ENCODE measurements at regions not wholly inside any gene's neighbourhood (a gene's known extent, or its start where the extent isn't known, plus 50 kb on each side); places are given as distances from the start of the nearest gene placed in this dataset.

DNA sequence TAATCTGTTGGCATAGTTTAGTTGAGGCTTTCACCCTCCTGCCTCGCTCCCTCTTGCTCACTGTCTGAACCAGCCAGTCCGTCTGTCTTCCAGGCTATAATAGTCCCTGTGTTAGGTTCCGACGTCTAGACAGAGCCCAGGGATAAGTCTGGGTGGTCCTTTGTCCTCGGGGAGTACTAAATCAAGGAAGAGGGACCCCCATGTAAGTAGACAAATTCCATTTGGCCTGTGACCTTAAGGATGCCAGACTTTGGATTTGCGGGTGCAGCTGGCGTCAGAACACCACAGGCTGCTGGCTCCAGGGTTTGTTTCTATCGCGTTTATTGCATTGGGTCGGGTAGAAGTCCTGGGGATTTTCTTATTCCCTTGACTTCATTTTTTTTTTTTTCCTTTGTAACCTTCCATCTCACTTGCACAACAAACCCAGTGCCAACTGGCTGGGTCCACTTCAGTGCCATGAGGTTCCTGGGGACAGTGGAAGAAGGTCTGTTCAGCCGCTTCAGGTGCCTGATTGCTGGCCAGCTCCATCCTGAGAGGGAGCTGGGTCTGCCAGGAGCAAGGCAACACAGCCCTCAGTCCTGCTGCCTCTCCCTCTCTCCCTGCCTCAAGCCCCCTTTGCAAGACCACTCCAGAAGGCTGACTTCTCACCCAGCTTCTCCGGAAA, 95.4 kb upstream of the KLHL25 start:
- DNase-seq (ENCODE audit: low read depth): no peak

GRCh38 chr15:85890620-85890980, 95.9 kb upstream of the KLHL25 start:
- DNase-seq (ENCODE audit: low read depth): no peak

- no peak for DNase-seq (ENCODE audit: low read depth)
Measured at GRCh38 chr15:85891470-85891869, 96.7 kb upstream of the KLHL25 start.

DNA sequence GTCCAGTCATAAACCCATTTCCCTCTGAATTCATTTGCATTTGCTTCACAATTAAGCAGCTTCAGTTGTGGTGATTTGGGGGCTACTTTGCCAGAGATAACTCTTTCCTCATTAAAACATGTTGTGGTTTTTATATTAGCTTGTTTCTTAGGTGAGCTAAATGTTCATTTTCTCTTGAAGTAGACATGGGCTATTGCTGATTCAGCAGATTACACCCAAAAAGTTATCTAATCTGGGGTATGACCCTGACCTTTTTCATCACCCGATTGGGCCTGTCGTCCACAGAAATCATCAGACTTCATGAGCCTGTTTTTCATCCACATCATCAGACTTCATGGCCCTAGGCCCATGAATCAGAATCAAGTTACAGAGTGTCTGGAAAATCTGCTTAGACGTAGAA, 97.5 kb upstream of the KLHL25 start:
- no peak for DNase-seq (ENCODE audit: low read depth)

DNA sequence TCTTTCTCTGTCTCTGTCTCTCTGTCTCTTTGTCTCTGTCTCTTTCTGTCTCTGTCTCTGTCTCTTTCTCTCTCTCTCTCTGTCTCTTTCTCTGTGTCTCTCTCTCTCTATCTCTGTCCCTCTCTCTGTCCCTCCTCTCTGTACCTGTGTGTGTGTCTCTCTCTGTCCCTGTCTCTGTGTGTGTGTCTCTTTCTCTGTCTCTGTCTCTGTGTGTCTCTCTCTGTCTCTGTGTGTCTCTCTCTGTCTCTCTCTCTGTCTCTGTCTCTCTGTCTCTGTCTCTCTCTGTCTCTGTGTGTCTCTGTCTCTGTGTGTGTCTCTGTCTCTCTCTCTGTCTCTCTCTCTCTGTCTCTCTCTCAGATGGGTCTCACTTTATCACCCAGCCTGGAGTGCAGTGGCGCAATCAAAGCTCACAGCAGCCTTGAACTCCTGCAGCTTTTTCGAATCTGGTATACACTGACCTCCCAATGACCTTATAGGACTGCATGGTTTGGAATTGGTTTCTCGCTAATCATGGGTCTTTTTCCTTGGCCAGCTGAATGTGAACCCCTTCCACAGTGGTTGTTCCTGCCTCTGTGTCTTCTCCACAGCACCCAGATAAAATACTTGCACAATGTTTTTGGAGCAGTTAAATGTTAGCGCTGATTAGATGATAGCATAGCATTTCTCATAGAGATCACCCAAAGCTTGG, 102.6 kb upstream of the KLHL25 start:
- no peak for DNase-seq (ENCODE audit: low read depth)

- DNase-seq (ENCODE audit: low read depth): no peak
Measured at GRCh38 chr15:85897895-85898717, 103.4 kb upstream of the KLHL25 start.

DNA sequence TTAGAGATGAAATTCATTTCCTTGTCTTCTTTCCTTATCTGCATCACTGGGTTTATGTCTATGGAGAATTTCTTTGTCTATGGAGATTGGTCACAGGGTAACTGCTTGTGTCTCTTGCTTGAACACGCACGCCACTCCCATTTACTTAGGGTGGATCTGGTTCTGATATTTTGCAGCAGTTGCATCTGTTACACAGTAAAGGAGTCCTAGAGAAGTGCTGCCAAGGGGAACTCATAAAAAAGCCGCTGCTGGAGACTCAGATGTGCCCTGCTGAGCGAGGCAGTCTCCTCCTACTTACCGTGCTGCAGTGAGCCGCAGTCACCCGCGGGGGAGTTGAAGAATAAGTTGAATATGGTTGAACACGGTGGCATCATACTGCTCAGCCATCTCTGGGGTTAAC, 105.2 kb upstream of the KLHL25 start:
- DNase-seq (ENCODE audit: low read depth): no peak

DNA sequence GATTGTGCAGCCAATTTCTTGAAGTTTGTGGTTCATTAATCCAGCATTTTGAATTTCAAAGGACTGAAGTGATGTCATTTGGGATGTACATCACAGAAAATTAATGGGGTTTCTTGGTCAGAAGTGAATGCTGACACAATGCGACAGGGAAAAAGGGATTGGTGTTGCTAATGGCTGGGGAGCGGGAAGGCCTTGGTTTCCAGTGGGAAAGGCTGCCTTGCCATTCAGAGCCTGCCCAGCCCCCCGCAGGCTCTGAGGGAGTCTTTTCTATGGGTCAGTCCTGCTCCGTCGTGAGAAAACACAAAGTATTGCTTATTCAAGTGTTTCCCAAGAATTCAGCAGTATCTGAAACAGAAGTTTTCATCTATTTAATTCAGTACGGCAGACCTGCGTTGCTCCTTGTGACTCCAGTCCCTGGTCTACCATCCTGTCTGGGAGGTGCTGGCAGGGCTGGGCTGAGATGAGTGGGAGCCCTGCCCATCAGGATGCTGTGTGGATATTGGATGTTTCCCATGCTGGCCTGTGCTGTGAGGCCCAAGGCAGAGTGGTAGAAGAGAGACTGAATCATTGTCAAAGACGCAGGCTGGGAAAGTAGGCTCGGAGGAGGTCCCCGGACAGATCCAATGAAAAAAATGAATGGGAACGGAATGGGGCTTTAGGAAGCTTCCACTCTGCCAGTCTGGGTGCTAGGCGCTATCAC, 111.2 kb upstream of the KLHL25 start:
- no peak for DNase-seq (ENCODE audit: low read depth)

DNA sequence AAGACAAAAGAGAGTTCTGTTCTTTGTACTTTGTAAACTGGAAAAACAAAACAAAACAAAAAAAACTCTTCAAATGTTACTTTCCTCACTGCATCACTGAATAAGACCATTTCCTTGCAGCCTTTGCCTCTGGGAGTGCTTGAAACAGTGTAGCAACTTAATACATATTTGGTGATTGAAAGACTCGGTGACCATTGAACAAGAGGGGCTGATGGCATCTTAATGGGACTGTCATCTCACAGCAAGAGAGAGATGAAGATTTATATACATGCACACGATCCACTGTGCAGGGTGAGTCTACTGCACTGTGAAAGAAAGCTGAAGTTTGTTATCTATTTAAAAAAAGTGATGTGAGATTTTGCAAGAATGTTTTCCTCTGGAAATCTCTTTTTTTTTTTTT, 111.9 kb upstream of the KLHL25 start:
- DNase-seq (ENCODE audit: low read depth): no peak

- no peak for DNase-seq (ENCODE audit: low read depth)
Measured at GRCh38 chr15:85910834-85911233, 116.1 kb upstream of the KLHL25 start.

GRCh38 chr15:85913461-85913860, 118.7 kb upstream of the KLHL25 start:
- DNase-seq (ENCODE audit: low read depth): no peak

- DNase-seq (ENCODE audit: low read depth): no peak
Measured at GRCh38 chr15:85920956-85921355, 126.2 kb upstream of the KLHL25 start.

- DNase-seq (ENCODE audit: low read depth): no peak
Measured at GRCh38 chr15:85924088-85924487, 129.4 kb upstream of the KLHL25 start.

GRCh38 chr15:85925649-85926237, 131.0 kb upstream of the KLHL25 start:
- DNase-seq (ENCODE audit: low read depth): no peak

- DNase-seq (ENCODE audit: low read depth): no peak
Measured at GRCh38 chr15:85926834-85927233, 132.1 kb upstream of the KLHL25 start.

GRCh38 chr15:85927931-85928537, 133.3 kb upstream of the KLHL25 start:
- no peak for DNase-seq (ENCODE audit: low read depth)

DNA sequence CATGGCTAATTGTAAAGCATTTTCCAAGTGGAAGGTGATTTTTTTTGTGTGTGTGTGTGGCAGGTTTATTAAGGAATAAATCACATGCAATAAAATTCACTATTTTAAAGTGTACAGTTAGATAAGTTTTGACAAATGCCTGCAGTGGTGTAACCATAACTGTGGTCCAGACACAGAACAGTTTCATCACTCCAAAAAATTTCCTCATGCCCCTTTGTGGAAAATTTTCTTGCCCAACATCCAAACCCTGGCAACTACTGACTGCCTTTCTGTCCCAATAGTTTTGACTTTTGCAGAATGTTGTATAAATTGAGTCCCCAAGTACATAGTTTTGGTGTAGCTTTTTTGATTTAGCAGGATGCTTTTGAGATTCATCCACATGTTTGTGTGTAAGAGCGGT, 135.1 kb upstream of the KLHL25 start:
- DNase-seq (ENCODE audit: low read depth): no peak

GRCh38 chr15:85932391-85932790, 137.7 kb upstream of the KLHL25 start:
- DNase-seq (ENCODE audit: low read depth): no peak

GRCh38 chr15:85934691-85935090, 140.0 kb upstream of the KLHL25 start:
- DNase-seq (ENCODE audit: low read depth): no peak

DNA sequence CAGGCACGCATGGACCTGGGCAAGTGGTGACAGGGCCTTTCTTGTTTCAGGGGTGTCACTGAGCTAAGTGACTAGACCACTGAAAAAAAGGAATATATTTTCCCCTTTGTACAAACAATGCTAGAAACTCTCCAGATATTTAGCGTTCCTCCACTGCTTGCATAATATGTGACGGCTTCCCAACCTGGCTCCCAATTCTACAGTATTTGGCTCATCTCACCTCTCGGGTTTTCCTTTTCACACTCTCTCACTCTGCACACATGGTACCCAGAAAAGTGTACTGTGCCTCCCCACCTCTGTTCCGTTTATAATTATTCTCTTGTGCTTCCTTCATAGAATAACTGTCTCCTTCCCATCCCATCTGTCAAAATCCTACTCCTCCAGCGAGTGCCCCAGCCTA, 140.5 kb upstream of the KLHL25 start:
- no peak for DNase-seq (ENCODE audit: low read depth)

GRCh38 chr15:85937661-85938060, 142.0 kb upstream of the AGBL1 start:
- no peak for DNase-seq (ENCODE audit: low read depth)

Measured in activated T-helper 9 cell treated with anti-CD3 and anti-CD28 coated beads, Interleukin-2, amount 50 U/mL, for 16 hours (primary cell).